ENCODE measurements at regions not wholly inside any gene's neighbourhood (a gene's known extent, or its start where the extent isn't known, plus 50 kb on each side); places are given as distances from the start of the nearest gene placed in this dataset.
A peak's percentile ranks its signal among the peaks of the same experiment; 100 is the strongest.

- no peaks in the 10 kb centered on the region for H3K9me3 ChIP-seq (ENCODE audit: insufficient read depth, low read length, severe bottlenecking)
- peaks cover 6% of the 10 kb centered on the region; the same call in 1 of the 2 replicates for H3K4me1 ChIP-seq (ENCODE audit: insufficient read depth, low read length)
- TF ChIP-seq EZH2 (IDR thresholded peaks at IDR 0.05; ENCODE audit: borderline replicate concordance, low read depth, low read length, severe bottlenecking) = no peak
- TF ChIP-seq CTCF (IDR thresholded peaks at IDR 0.05; ENCODE audit: borderline replicate concordance, extremely low read depth, low read length, poor library complexity, severe bottlenecking) = no peak
- no peaks in the 10 kb centered on the region for H3K27me3 ChIP-seq (ENCODE audit: insufficient read depth, low read length, poor library complexity)
- no peaks in the 10 kb centered on the region for H3K36me3 ChIP-seq (ENCODE audit: insufficient read depth, low read length)
- H3K27ac ChIP-seq (ENCODE audit: low read length) = no peak overlapping the region
- H2AFZ ChIP-seq (ENCODE audit: low read depth, low read length) = no peak overlapping the region
- no peak overlapping the region for H3K4me2 ChIP-seq (ENCODE audit: insufficient read depth, low read length)
- H4K20me1 ChIP-seq (ENCODE audit: insufficient read depth, low read length) = no peaks in the 10 kb centered on the region
- ATAC-seq (ENCODE audit: insufficient read depth, low read depth) (no peak), DNase-seq (peak; percentile 1)
- H3K79me2 ChIP-seq (ENCODE audit: insufficient read depth, low read length) = no peaks in the 10 kb centered on the region
- H3K4me3 ChIP-seq (ENCODE audit: low read depth in 1 of 2, low read length in 2 of 2) = no peak overlapping the region
- no peak overlapping the region for H3K9ac ChIP-seq (ENCODE audit: low read depth, low read length)
These were observed 181.5 kb upstream of the GSE1 start for GRCh38 chr16:85431431-85432124.

DNA sequence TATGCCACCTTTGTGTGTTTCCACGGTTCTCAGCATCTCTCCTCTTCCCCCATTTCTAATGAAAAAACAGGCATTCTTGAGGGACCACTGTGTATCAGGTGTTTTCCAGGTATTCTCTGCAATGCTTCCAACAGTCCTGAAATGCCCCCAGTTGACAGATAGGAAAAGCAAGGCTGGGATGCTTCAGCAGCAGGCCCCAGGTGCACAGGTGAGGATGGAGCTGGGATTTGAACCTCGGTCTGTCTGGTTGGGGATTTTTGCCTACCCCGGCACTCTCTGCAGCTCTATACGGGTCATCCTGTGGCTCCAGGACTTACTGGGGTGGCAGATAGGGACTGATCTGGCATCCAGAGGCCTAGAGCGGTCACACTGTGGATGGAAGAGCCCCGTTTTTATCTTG is 180.5 kb upstream of the GSE1 start:
- DNase-seq (no peak), ATAC-seq (ENCODE audit: insufficient read depth, low read depth) (no peak)
- no peaks in the 10 kb centered on the region for H3K27me3 ChIP-seq (ENCODE audit: insufficient read depth, low read length, poor library complexity)
- H3K4me1 ChIP-seq (ENCODE audit: insufficient read depth, low read length) = peaks cover 6% of the 10 kb centered on the region; the same call in 1 of the 2 replicates
- no peaks in the 10 kb centered on the region for H3K36me3 ChIP-seq (ENCODE audit: insufficient read depth, low read length)
- no peak overlapping the region for H3K4me2 ChIP-seq (ENCODE audit: insufficient read depth, low read length)
- no peak overlapping the region for H3K4me3 ChIP-seq (ENCODE audit: low read depth in 1 of 2, low read length in 2 of 2)
- TF ChIP-seq CTCF (IDR thresholded peaks at IDR 0.05; ENCODE audit: borderline replicate concordance, extremely low read depth, low read length, poor library complexity, severe bottlenecking) (no peak), EZH2 (IDR thresholded peaks at IDR 0.05; ENCODE audit: borderline replicate concordance, low read depth, low read length, severe bottlenecking) (no peak)
- no peaks in the 10 kb centered on the region for H3K79me2 ChIP-seq (ENCODE audit: insufficient read depth, low read length)
- H2AFZ ChIP-seq (ENCODE audit: low read depth, low read length) = no peak overlapping the region
- no peaks in the 10 kb centered on the region for H4K20me1 ChIP-seq (ENCODE audit: insufficient read depth, low read length)
- no peak overlapping the region for H3K9ac ChIP-seq (ENCODE audit: low read depth, low read length)
- no peak overlapping the region for H3K27ac ChIP-seq (ENCODE audit: low read length)
- H3K9me3 ChIP-seq (ENCODE audit: insufficient read depth, low read length, severe bottlenecking) = no peaks in the 10 kb centered on the region

DNA sequence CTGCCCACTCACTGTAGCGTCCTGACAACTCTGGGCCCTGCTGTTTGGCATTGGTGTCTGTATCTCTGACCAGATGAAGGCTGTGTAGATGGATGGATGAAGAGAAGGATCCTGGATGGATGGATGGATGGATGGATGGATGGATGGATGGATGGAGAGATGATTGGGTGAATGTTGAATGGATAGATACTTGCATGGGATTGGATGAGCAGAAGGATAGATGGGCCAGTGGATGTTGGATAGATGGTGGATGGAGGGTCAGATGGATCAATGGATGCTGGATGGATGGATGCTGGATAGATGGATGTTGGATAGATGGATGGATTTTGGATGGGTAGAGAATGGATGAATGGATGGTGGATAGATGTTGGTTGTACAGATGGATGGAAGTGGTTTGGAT is 179.6 kb upstream of the GSE1 start:
- H2AFZ ChIP-seq (ENCODE audit: low read depth, low read length) = no peak overlapping the region
- H3K4me1 ChIP-seq (ENCODE audit: insufficient read depth, low read length) = peaks cover 6% of the 10 kb centered on the region; the same call in 1 of the 2 replicates
- H3K27ac ChIP-seq (ENCODE audit: low read length) = no peak overlapping the region
- DNase-seq = no peak
- H3K36me3 ChIP-seq (ENCODE audit: insufficient read depth, low read length) = no peaks in the 10 kb centered on the region
- TF ChIP-seq EZH2 (IDR thresholded peaks at IDR 0.05; ENCODE audit: borderline replicate concordance, low read depth, low read length, severe bottlenecking) (no peak), CTCF (IDR thresholded peaks at IDR 0.05; ENCODE audit: borderline replicate concordance, extremely low read depth, low read length, poor library complexity, severe bottlenecking) (no peak)
- H3K4me2 ChIP-seq (ENCODE audit: insufficient read depth, low read length) = no peak overlapping the region
- no peaks in the 10 kb centered on the region for H3K9me3 ChIP-seq (ENCODE audit: insufficient read depth, low read length, severe bottlenecking)
- H3K27me3 ChIP-seq (ENCODE audit: insufficient read depth, low read length, poor library complexity) = no peaks in the 10 kb centered on the region
- H3K79me2 ChIP-seq (ENCODE audit: insufficient read depth, low read length) = no peaks in the 10 kb centered on the region
- H4K20me1 ChIP-seq (ENCODE audit: insufficient read depth, low read length) = no peaks in the 10 kb centered on the region
- no peak for ATAC-seq (ENCODE audit: insufficient read depth, low read depth)
- H3K9ac ChIP-seq (ENCODE audit: low read depth, low read length) = no peak overlapping the region
- H3K4me3 ChIP-seq (ENCODE audit: low read depth in 1 of 2, low read length in 2 of 2) = no peak overlapping the region
